ENCODE measurements at regions not wholly inside any gene's neighbourhood (a gene's known extent, or its start where the extent isn't known, plus 50 kb on each side); places are given as distances from the start of the nearest gene placed in this dataset.

- Histone ChIP-seq H3K27me3 (ENCODE audit: control insufficient read depth in 4 of 4, insufficient read depth in 4 of 4, low read length in 3 of 4) (no peaks in the 10 kb centered on the region), H3K9ac (ENCODE audit: low read depth in 1 of 2, low read length in 2 of 2) (no peak overlapping the region), H3K27ac (ENCODE audit: low read depth in 1 of 2, low read length in 2 of 2) (no peak overlapping the region), H3K4me3 (ENCODE audit: low read depth in 1 of 3, low read length in 3 of 3) (no peak overlapping the region), H3K4me1 (ENCODE audit: control insufficient read depth in 4 of 4, insufficient read depth in 4 of 4, low read length in 3 of 4) (no peaks in the 10 kb centered on the region), H3K36me3 (ENCODE audit: control insufficient read depth in 4 of 4, insufficient read depth in 3 of 4, low read depth in 1 of 4, low read length in 3 of 4) (no peaks in the 10 kb centered on the region), H3K9me3 (ENCODE audit: control insufficient read depth in 4 of 4, low read length in 3 of 4) (no peaks in the 10 kb centered on the region)
- 85% methylated on average over 2 of the region's 2 CpGs for WGBS
- TF ChIP-seq FOXA2 (IDR thresholded peaks at IDR 0.05) (no peak), RAD21 (IDR thresholded peaks at IDR 0.05) (no peak), JUND (IDR thresholded peaks at IDR 0.05) (no peak), REST (IDR thresholded peaks at IDR 0.05) (no peak), FOXA1 (IDR thresholded peaks at IDR 0.05) (no peak)
- no peak for DNase-seq (ENCODE audit: low spot score)
Observed at GRCh38 chr3:73866846-73867245, 242.1 kb upstream of the PDZRN3 start.

DNA sequence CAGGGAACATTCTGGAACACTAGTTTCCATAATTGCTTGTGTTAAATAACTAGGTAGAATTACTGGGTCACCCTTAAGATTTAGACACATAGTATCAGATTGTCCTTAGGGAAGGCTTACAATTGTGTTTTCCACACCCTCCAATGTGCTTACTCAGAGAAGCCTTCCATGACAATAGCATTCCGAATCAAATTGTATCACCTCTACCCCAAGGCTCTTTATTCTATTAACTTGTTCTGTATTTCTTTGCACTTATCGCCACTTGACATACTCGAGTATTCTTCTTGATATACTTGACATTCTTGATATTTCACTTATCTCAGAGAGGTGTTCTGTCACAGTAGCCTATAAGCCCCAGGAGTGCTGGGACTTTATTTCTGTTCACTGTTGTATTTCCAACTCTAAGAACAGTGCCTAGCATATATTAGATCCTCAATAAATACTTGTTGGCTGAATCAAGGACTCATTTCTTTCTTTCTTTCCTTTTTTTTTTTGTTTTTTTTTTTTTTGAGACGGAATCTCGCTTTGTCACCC is 238.9 kb upstream of the PDZRN3 start:
- Histone ChIP-seq H3K9me3 (ENCODE audit: control insufficient read depth in 4 of 4, low read length in 3 of 4) (no peaks in the 10 kb centered on the region), H3K9ac (ENCODE audit: low read depth in 1 of 2, low read length in 2 of 2) (no peak overlapping the region), H3K4me1 (ENCODE audit: control insufficient read depth in 4 of 4, insufficient read depth in 4 of 4, low read length in 3 of 4) (no peaks in the 10 kb centered on the region), H3K27me3 (ENCODE audit: control insufficient read depth in 4 of 4, insufficient read depth in 4 of 4, low read length in 3 of 4) (no peaks in the 10 kb centered on the region), H3K27ac (ENCODE audit: low read depth in 1 of 2, low read length in 2 of 2) (no peak overlapping the region), H3K4me3 (ENCODE audit: low read depth in 1 of 3, low read length in 3 of 3) (no peak overlapping the region), H3K36me3 (ENCODE audit: control insufficient read depth in 4 of 4, insufficient read depth in 3 of 4, low read depth in 1 of 4, low read length in 3 of 4) (no peaks in the 10 kb centered on the region)
- 89% methylated on average over 5 of the region's 5 CpGs for WGBS
- DNase-seq (ENCODE audit: low spot score) = no peak
- TF ChIP-seq, protein P1, sequence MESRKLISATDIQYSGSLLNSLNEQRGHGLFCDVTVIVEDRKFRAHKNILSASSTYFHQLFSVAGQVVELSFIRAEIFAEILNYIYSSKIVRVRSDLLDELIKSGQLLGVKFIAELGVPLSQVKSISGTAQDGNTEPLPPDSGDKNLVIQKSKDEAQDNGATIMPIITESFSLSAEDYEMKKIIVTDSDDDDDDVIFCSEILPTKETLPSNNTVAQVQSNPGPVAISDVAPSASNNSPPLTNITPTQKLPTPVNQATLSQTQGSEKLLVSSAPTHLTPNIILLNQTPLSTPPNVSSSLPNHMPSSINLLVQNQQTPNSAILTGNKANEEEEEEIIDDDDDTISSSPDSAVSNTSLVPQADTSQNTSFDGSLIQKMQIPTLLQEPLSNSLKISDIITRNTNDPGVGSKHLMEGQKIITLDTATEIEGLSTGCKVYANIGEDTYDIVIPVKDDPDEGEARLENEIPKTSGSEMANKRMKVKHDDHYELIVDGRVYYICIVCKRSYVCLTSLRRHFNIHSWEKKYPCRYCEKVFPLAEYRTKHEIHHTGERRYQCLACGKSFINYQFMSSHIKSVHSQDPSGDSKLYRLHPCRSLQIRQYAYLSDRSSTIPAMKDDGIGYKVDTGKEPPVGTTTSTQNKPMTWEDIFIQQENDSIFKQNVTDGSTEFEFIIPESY (IDR thresholded peaks at IDR 0.05) = no peak
- TF ChIP-seq JUND (IDR thresholded peaks at IDR 0.05) (no peak), CTCF (IDR thresholded peaks at IDR 0.05; ENCODE audit: low read depth, low read length, missing input control) (no peak), HNF4G (IDR thresholded peaks at IDR 0.05) (no peak), ATF3 (IDR thresholded peaks at IDR 0.05) (no peak), YY1 (IDR thresholded peaks at IDR 0.05) (no peak), EGR1 (IDR thresholded peaks at IDR 0.05; ENCODE audit: low read depth in 2 of 2) (no peak), RAD21 (IDR thresholded peaks at IDR 0.05) (no peak), FOXA2 (IDR thresholded peaks at IDR 0.05) (no peak), NR2F2 (IDR thresholded peaks at IDR 0.05) (no peak), GABPA (IDR thresholded peaks at IDR 0.05 in 1 of 2, conservative IDR thresholded peaks at IDR 0.05 in 1 of 2) (no peak), TAF1 (conservative IDR thresholded peaks at IDR 0.05) (no peak), SP1 (IDR thresholded peaks at IDR 0.05) (no peak)
- TF ChIP-seq, protein P2, sequence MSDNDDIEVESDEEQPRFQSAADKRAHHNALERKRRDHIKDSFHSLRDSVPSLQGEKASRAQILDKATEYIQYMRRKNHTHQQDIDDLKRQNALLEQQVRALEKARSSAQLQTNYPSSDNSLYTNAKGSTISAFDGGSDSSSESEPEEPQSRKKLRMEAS (IDR thresholded peaks at IDR 0.05) = no peak
